K562 (cell line): ENCODE measurements at regions not wholly inside any gene's neighbourhood (a gene's known extent, or its start where the extent isn't known, plus 50 kb on each side); places are given as distances from the start of the nearest gene placed in this dataset.

Experiments
- ATAC-seq: fragments of 200-7000 bp; cut with Tn5 transposase; 3 replicates; pipeline ENCODE4 v1.9.1; 2020; ENCODE audit warnings: moderate library complexity
- BruUV-seq: library from RNA; stranded (reverse); fragments of 400-500 nt; replicated peaks from 2 replicates; lab custom pipeline; 2021; lab: Mats Ljungman, UMichigan
- CTCF ChIA-PET: fragments of 300-600 bp; formaldehyde crosslinking; extraction: SDS; loops from one replicate; lab custom pipeline; 2021; ENCODE audit warnings: low intra/inter-chr PET ratio; lab: Yijun Ruan, JAX
- POLR2A ChIA-PET: fragments of 300-600, 350-650 bp; sonication (Branson Sonifier 250); formaldehyde crosslinking; extraction: SDS; loops from one replicate; lab custom pipeline; 2021; ENCODE audit warnings: antibody characterized with exemption, inconsistent platforms; lab: Yijun Ruan, JAX
- DNase-seq, 4 experiments: peaks; one replicate each; pipeline versions ENCODE4 v3.0.0 to v3.0.0-alpha.2; 2011 to 2018; ENCODE audit warnings: low spot score in 3 of 4, mixed read lengths in 3 of 4; ENCODE audit errors: extremely low read depth in 1 of 4
- FAIRE-seq: peaks from 2 replicates; lab custom pipeline; 2011; peaks lifted over from hg19 to GRCh38; lab: Jason Lieb, UNC
- H2AFZ ChIP-seq: 2 replicates; pipeline ENCODE4 v1.6.0; 2011; ENCODE audit warnings: low read depth, low read length, control low read depth, inconsistent platforms
- H3K27ac ChIP-seq: fragments of 200-600 bp; 3 replicates; pipeline ENCODE4 v1.8.0; 2011; ENCODE audit warnings: low read depth, mild to moderate bottlenecking, control low read depth, inconsistent platforms, low read length, moderate library complexity, mixed read lengths; ENCODE audit errors: extremely low read depth
- H3K27me3 ChIP-seq, 2 experiments: fragments of 300-600 bp in 1 of 2; 2 replicates in 1 of 2; 3 replicates in 1 of 2; pipeline versions ENCODE4 v1.6.0 to v1.8.0; 2011; ENCODE audit warnings: inconsistent platforms in 2 of 2, low read length in 2 of 2, mild to moderate bottlenecking in 1 of 2, mixed read lengths in 1 of 2, moderate library complexity in 1 of 2; ENCODE audit not compliant: control insufficient read depth in 2 of 2, insufficient read depth in 2 of 2
- H3K36me3 ChIP-seq: fragments of 300-600 bp; 3 replicates; pipeline ENCODE4 v1.8.0; 2011; ENCODE audit warnings: mild to moderate bottlenecking, low read length, inconsistent platforms; ENCODE audit not compliant: control insufficient read depth, insufficient read depth
- H3K4me1 ChIP-seq, 2 experiments: fragments of 200-600 bp in 1 of 2; replicated peaks in 1 of 2; 2 replicates in 1 of 2; 3 replicates in 1 of 2; pipeline versions ENCODE4 v1.5.1 to v1.8.0; 2011; ENCODE audit warnings: inconsistent platforms in 2 of 2, low read length in 2 of 2, mild to moderate bottlenecking in 1 of 2, mixed read lengths in 1 of 2, moderate library complexity in 1 of 2; ENCODE audit not compliant: control insufficient read depth in 2 of 2, insufficient read depth in 2 of 2
- H3K4me2 ChIP-seq: 2 replicates; pipeline ENCODE4 v1.6.1; 2011; ENCODE audit warnings: low read length, control low read depth, inconsistent platforms, mixed read lengths; ENCODE audit not compliant: insufficient read depth
- H3K4me3 ChIP-seq: fragments of 200-600 bp; sonication (generic), shearing (Covaris generic); 2 replicates; pipeline ENCODE4 v1.5.1; 2016; ENCODE audit warnings: control low read depth, inconsistent platforms
- H3K79me2 ChIP-seq: fragments of 200-600 bp; 3 replicates; pipeline ENCODE4 v1.8.0; 2011; ENCODE audit warnings: low read length, inconsistent platforms; ENCODE audit not compliant: control insufficient read depth, insufficient read depth
- H3K9ac ChIP-seq, 2 experiments: 2 replicates each; pipeline versions ENCODE4 v1.6.0 to v1.6.1; 2011; ENCODE audit warnings: low read depth in 2 of 2, low read length in 2 of 2, control low read depth in 1 of 2, inconsistent platforms in 1 of 2, mild to moderate bottlenecking in 1 of 2, mixed read lengths in 1 of 2; ENCODE audit not compliant: insufficient read depth in 1 of 2
- H3K9me1 ChIP-seq: one replicate; pipeline ENCODE4 v1.6.0; 2011; ENCODE audit warnings: inconsistent platforms, mild to moderate bottlenecking, low read length, moderate library complexity; ENCODE audit not compliant: control insufficient read depth, insufficient read depth
- H3K9me3 ChIP-seq: replicated peaks from 2 replicates; pipeline ENCODE4 v1.5.1; 2011; ENCODE audit warnings: low read depth, low read length, inconsistent platforms; ENCODE audit not compliant: control insufficient read depth, insufficient read depth
- H4K20me1 ChIP-seq: replicated peaks from 2 replicates; pipeline ENCODE4 v1.6.1; 2011; ENCODE audit warnings: low read length, inconsistent platforms, mixed read lengths; ENCODE audit not compliant: control insufficient read depth, insufficient read depth
- CUX1 ChIP-seq: fragments of 200-800 bp; sonication (Bioruptor generic); IDR thresholded peaks from 2 replicates; pipeline ENCODE4 v1.6.1; 2016; ENCODE audit warnings: missing genetic modification characterization, missing compliant biosample characterization
- DACH1 ChIP-seq: fragments of 450-650 bp; IDR thresholded peaks from 2 replicates; pipeline ENCODE4 v1.6.1; 2018; ENCODE audit not compliant: partially characterized antibody
- DEAF1 ChIP-seq: fragments of 450-650 bp; formaldehyde crosslinking; IDR thresholded peaks from 2 replicates; pipeline ENCODE4 v1.4.0; 2020; ENCODE audit warnings: mild to moderate bottlenecking, moderate library complexity
- HDAC2 ChIP-seq: fragments of 450-650 bp; IDR thresholded peaks from 2 replicates; pipeline ENCODE4 v1.6.1; 2016; ENCODE audit warnings: mild to moderate bottlenecking
- HIVEP1 ChIP-seq: fragments of 250-450 bp; sonication (Bioruptor Pico); IDR thresholded peaks from 2 replicates; pipeline ENCODE4 v1.4.0; 2020; ENCODE audit warnings: mild to moderate bottlenecking
- HMG20A ChIP-seq: fragments of 450-650 bp; formaldehyde crosslinking; conservative IDR thresholded peaks from 2 replicates; pipeline ENCODE4 v1.4.0; 2020; ENCODE audit warnings: mild to moderate bottlenecking, mixed read lengths
- HNRNPH1 ChIP-seq: fragments of 200-400 bp; formaldehyde crosslinking; optimal IDR thresholded peaks from 2 replicates; pipeline ENCODE3; 2017; ENCODE audit warnings: low read depth, mild to moderate bottlenecking, low read length, moderate library complexity
- MYNN ChIP-seq, 2 experiments: sonication (generic); formaldehyde crosslinking in 1 of 2; IDR thresholded peaks; 2 replicates each; pipeline versions ENCODE4 v1.5.0 to v1.6.1; 2016 to 2020; ENCODE audit warnings: antibody characterized with exemption in 1 of 2, missing genetic modification reagents in 1 of 2
- NCOR1 ChIP-seq: fragments of 450-650 bp; IDR thresholded peaks from 2 replicates; pipeline ENCODE4 v1.6.1; 2016; ENCODE audit warnings: mild to moderate bottlenecking, moderate library complexity
- TGIF2 ChIP-seq: sonication (generic); formaldehyde crosslinking; IDR thresholded peaks from 2 replicates; pipeline ENCODE4 v1.8.1; 2022; ENCODE audit warnings: mild to moderate bottlenecking, missing genetic modification reagents, moderate library complexity
- ZBTB33 ChIP-seq: sonication (generic); formaldehyde crosslinking; IDR thresholded peaks from 2 replicates; pipeline ENCODE4 v1.8.1; 2023; ENCODE audit warnings: mild to moderate bottlenecking, missing genetic modification reagents
- ZBTB8A ChIP-seq: fragments of 450-650 bp; IDR thresholded peaks from 2 replicates; pipeline ENCODE4 v1.6.1; 2018; ENCODE audit warnings: mild to moderate bottlenecking, moderate library complexity; ENCODE audit not compliant: partially characterized antibody
- ZKSCAN8 ChIP-seq: fragments of 200-800 bp; sonication (Bioruptor generic); IDR thresholded peaks from 2 replicates; pipeline ENCODE4 v1.6.1; 2016; ENCODE audit warnings: missing genetic modification characterization, missing compliant biosample characterization
- ZNF212 ChIP-seq: fragments of 450-650 bp; formaldehyde crosslinking; IDR thresholded peaks from 2 replicates; pipeline ENCODE4 v1.4.0; 2020; ENCODE audit warnings: mild to moderate bottlenecking
- ZNF586 ChIP-seq: fragments of 450-650 bp; formaldehyde crosslinking; conservative IDR thresholded peaks from 2 replicates; pipeline ENCODE4 v1.4.0; 2020; ENCODE audit warnings: mild to moderate bottlenecking, moderate library complexity
- ZNF79 ChIP-seq: fragments of 250-450 bp; sonication (Bioruptor Pico); IDR thresholded peaks from 2 replicates; pipeline ENCODE4 v1.4.0; 2020; ENCODE audit warnings: low read depth, mild to moderate bottlenecking, moderate library complexity
- WGBS: fragments of 100-300 bp; shearing (Covaris generic); methylation state at CpG from one replicate; pipeline ENCODE4 v1.1.6; 2016; ENCODE audit warnings: low coverage, mixed read lengths; ENCODE audit not compliant: insufficient coverage; ENCODE audit errors: missing lambda C conversion rate; 5-methylcytosine and 5-hydroxymethylcytosine counted together
- in situ Hi-C: fragments of 300-500 bp; cut with MboI; formaldehyde crosslinking; loops from 4 replicates; pipeline ENCODE4 v1.15.0; 2018; ENCODE audit warnings: inconsistent platforms, mixed read lengths
- intact Hi-C: fragments of 100-400 bp; cut with micrococcal nuclease; formaldehyde crosslinking; loops from 2 replicates; pipeline ENCODE4 v1.14.2; 2022

GRCh38 chr5:167564275-167564674 is 727.2 kb upstream of the WWC1 start:
- no peak for DNase-seq
- intact Hi-C loops (no loop called here), in situ Hi-C loops (no loop called here)
- no peaks in the 10 kb centered on the region for H3K36me3 ChIP-seq
- ChIA-PET CTCF (no interaction called here), POLR2A (no interaction called here)
- no peak overlapping the region for H3K27ac ChIP-seq
- H3K4me2 ChIP-seq, result no peak overlapping the region
- no peaks in the 10 kb centered on the region for H3K27me3 ChIP-seq
- no peaks in the 10 kb centered on the region for H4K20me1 ChIP-seq
- no TSS peak for BruUV-seq
- WGBS, result 0% methylated on average over 1 of the region's 1 CpG
- H3K9me3 ChIP-seq, result no peaks in the 10 kb centered on the region; the same call in 1 of the 2 replicates
- H3K79me2 ChIP-seq, result no peaks in the 10 kb centered on the region
- H3K4me1 ChIP-seq, result no peaks in the 10 kb centered on the region
- FAIRE-seq, result no peak
- H3K9me1 ChIP-seq, result no peaks in the 10 kb centered on the region
- H3K4me3 ChIP-seq, result no peak overlapping the region
- H2AFZ ChIP-seq, result no peak overlapping the region
- no peak for ATAC-seq
- H3K9ac ChIP-seq, result no peak overlapping the region
- TF ChIP-seq DEAF1 (no peak), HIVEP1 (no peak), ZNF586 (CRISPR knock-in tag) (no peak), ZNF212 (CRISPR knock-in tag) (no peak), TGIF2 (CRISPR knock-in tag) (no peak), NCOR1 (no peak), HMG20A (CRISPR knock-in tag) (no peak), ZBTB33 (CRISPR knock-in tag) (no peak), DACH1 (no peak), ZNF79 (CRISPR knock-in tag) (no peak), HDAC2 (no peak), ZBTB8A (no peak), MYNN (IDR thresholded peaks at IDR 0.05) (no peak), MYNN (CRISPR knock-in tag; IDR thresholded peaks at IDR 0.05) (no peak), ZKSCAN8 (CRISPR knock-in tag) (no peak), CUX1 (no peak), HNRNPH1 (no peak)
